ENCODE measurements at regions not wholly inside any gene's neighbourhood (a gene's known extent, or its start where the extent isn't known, plus 50 kb on each side); places are given as distances from the start of the nearest gene placed in this dataset.

DNA sequence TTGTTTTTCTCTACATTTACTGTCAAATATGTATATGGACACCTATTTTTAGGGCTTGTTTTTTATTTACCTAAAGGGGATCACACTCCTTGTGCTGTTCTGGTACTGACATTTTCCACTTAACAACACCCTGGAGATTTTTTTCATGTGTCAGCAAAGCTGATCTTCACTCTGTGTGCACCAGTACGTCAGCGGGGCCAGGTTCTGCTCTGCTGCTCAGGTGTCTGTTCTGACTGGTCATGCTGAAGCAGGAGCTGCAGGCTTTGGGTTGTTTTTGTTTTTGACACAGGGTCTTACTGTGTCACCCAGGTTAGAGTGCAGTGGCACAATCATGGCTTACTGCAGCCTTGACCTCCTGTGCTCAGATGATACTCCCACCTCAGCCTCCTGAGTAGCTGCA, 81.9 kb upstream of the CCND2 start:
- TF ChIP-seq PHF8 (IDR thresholded peaks at IDR 0.05; ENCODE audit: borderline replicate concordance, low read depth) (no peak), ZNF302 (CRISPR knock-in tag; IDR thresholded peaks at IDR 0.05) (no peak), RCOR1 (IDR thresholded peaks at IDR 0.05; ENCODE audit: low read depth, low read length) (no peak), POLR2A (IDR thresholded peaks at IDR 0.05; ENCODE audit: low read length) (no peak), TFCP2L1 (CRISPR knock-in tag; IDR thresholded peaks at IDR 0.05) (no peak), RFX5 (IDR thresholded peaks at IDR 0.05) (no peak)
- TF ChIP-seq, protein P1, sequence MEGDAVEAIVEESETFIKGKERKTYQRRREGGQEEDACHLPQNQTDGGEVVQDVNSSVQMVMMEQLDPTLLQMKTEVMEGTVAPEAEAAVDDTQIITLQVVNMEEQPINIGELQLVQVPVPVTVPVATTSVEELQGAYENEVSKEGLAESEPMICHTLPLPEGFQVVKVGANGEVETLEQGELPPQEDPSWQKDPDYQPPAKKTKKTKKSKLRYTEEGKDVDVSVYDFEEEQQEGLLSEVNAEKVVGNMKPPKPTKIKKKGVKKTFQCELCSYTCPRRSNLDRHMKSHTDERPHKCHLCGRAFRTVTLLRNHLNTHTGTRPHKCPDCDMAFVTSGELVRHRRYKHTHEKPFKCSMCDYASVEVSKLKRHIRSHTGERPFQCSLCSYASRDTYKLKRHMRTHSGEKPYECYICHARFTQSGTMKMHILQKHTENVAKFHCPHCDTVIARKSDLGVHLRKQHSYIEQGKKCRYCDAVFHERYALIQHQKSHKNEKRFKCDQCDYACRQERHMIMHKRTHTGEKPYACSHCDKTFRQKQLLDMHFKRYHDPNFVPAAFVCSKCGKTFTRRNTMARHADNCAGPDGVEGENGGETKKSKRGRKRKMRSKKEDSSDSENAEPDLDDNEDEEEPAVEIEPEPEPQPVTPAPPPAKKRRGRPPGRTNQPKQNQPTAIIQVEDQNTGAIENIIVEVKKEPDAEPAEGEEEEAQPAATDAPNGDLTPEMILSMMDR (IDR thresholded peaks at IDR 0.05): no peak
- TF ChIP-seq, protein P2, sequence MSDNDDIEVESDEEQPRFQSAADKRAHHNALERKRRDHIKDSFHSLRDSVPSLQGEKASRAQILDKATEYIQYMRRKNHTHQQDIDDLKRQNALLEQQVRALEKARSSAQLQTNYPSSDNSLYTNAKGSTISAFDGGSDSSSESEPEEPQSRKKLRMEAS (IDR thresholded peaks at IDR 0.05): no peak
- TF ChIP-seq, protein P3, sequence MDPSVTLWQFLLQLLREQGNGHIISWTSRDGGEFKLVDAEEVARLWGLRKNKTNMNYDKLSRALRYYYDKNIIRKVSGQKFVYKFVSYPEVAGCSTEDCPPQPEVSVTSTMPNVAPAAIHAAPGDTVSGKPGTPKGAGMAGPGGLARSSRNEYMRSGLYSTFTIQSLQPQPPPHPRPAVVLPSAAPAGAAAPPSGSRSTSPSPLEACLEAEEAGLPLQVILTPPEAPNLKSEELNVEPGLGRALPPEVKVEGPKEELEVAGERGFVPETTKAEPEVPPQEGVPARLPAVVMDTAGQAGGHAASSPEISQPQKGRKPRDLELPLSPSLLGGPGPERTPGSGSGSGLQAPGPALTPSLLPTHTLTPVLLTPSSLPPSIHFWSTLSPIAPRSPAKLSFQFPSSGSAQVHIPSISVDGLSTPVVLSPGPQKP (IDR thresholded peaks at IDR 0.05; ENCODE audit: low read depth, low read length): no peak
- TF ChIP-seq, protein P4, sequence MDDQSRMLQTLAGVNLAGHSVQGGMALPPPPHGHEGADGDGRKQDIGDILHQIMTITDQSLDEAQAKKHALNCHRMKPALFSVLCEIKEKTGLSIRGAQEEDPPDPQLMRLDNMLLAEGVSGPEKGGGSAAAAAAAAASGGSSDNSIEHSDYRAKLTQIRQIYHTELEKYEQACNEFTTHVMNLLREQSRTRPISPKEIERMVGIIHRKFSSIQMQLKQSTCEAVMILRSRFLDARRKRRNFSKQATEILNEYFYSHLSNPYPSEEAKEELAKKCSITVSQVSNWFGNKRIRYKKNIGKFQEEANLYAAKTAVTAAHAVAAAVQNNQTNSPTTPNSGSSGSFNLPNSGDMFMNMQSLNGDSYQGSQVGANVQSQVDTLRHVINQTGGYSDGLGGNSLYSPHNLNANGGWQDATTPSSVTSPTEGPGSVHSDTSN (IDR thresholded peaks at IDR 0.05): no peak
- TF ChIP-seq, protein P5, sequence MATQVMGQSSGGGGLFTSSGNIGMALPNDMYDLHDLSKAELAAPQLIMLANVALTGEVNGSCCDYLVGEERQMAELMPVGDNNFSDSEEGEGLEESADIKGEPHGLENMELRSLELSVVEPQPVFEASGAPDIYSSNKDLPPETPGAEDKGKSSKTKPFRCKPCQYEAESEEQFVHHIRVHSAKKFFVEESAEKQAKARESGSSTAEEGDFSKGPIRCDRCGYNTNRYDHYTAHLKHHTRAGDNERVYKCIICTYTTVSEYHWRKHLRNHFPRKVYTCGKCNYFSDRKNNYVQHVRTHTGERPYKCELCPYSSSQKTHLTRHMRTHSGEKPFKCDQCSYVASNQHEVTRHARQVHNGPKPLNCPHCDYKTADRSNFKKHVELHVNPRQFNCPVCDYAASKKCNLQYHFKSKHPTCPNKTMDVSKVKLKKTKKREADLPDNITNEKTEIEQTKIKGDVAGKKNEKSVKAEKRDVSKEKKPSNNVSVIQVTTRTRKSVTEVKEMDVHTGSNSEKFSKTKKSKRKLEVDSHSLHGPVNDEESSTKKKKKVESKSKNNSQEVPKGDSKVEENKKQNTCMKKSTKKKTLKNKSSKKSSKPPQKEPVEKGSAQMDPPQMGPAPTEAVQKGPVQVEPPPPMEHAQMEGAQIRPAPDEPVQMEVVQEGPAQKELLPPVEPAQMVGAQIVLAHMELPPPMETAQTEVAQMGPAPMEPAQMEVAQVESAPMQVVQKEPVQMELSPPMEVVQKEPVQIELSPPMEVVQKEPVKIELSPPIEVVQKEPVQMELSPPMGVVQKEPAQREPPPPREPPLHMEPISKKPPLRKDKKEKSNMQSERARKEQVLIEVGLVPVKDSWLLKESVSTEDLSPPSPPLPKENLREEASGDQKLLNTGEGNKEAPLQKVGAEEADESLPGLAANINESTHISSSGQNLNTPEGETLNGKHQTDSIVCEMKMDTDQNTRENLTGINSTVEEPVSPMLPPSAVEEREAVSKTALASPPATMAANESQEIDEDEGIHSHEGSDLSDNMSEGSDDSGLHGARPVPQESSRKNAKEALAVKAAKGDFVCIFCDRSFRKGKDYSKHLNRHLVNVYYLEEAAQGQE (IDR thresholded peaks at IDR 0.05): no peak
